ENCODE measurements at regions not wholly inside any gene's neighbourhood (a gene's known extent, or its start where the extent isn't known, plus 50 kb on each side); places are given as distances from the start of the nearest gene placed in this dataset.

GRCh38 chr7:153398370-153398769 lies 638.8 kb downstream of the ACTR3B start:
- Histone ChIP-seq H3K4me3 (no peak overlapping the region), H3K27ac (no peak overlapping the region), H3K4me1 (no peaks in the 10 kb centered on the region), H3K9me3 (peaks cover 0 to 3% (median 0%) of the 10 kb centered on the region in 4 donors), H3K36me3 (no peaks in the 10 kb centered on the region), H3K27me3 (no peaks in the 10 kb centered on the region)
- TF ChIP-seq CTCF (IDR thresholded peaks at IDR 0.05) (no peak), POLR2A (IDR thresholded peaks at IDR 0.05) (no peak)
- no peak for DNase-seq

GRCh38 chr7:153398789-153399553 lies 639.4 kb downstream of the ACTR3B start:
- Histone ChIP-seq H3K36me3 (no peaks in the 10 kb centered on the region), H3K4me3 (no peak overlapping the region), H3K9me3 (peaks cover 0 to 3% (median 0%) of the 10 kb centered on the region in 4 donors), H3K27me3 (no peaks in the 10 kb centered on the region), H3K27ac (no peak overlapping the region), H3K4me1 (no peaks in the 10 kb centered on the region)
- TF ChIP-seq CTCF (IDR thresholded peaks at IDR 0.05) = no peak
- TF ChIP-seq POLR2A (IDR thresholded peaks at IDR 0.05) = no peak
- DNase-seq = no peak

GRCh38 chr7:153399554-153399940 lies 640.0 kb downstream of the ACTR3B start:
- no peak for DNase-seq
- H3K4me3 ChIP-seq = no peak overlapping the region
- H3K36me3 ChIP-seq = no peaks in the 10 kb centered on the region
- TF ChIP-seq POLR2A (IDR thresholded peaks at IDR 0.05) (no peak), CTCF (IDR thresholded peaks at IDR 0.05) (no peak)
- H3K4me1 ChIP-seq = no peaks in the 10 kb centered on the region
- H3K27ac ChIP-seq = no peak overlapping the region
- no peaks in the 10 kb centered on the region for H3K27me3 ChIP-seq
- peaks cover 0 to 3% (median 0%) of the 10 kb centered on the region in 4 donors for H3K9me3 ChIP-seq

- no peaks in the 10 kb centered on the region for H3K36me3 ChIP-seq
- no peaks in the 10 kb centered on the region for H3K4me1 ChIP-seq
- H3K27me3 ChIP-seq = no peaks in the 10 kb centered on the region
- peaks cover 0 to 3% (median 0%) of the 10 kb centered on the region in 4 donors for H3K9me3 ChIP-seq
- no peak for DNase-seq
- no peak overlapping the region for H3K27ac ChIP-seq
- no peak overlapping the region for H3K4me3 ChIP-seq
- no peak for TF ChIP-seq POLR2A (IDR thresholded peaks at IDR 0.05)
- no peak for TF ChIP-seq CTCF (IDR thresholded peaks at IDR 0.05)
Observed at GRCh38 chr7:153400735-153401593, 641.4 kb downstream of the ACTR3B start.

GRCh38 chr7:153401795-153402720 lies 642.5 kb downstream of the ACTR3B start:
- DNase-seq = no peak
- no peak for TF ChIP-seq CTCF (IDR thresholded peaks at IDR 0.05)
- TF ChIP-seq POLR2A (IDR thresholded peaks at IDR 0.05) = no peak
- Histone ChIP-seq H3K4me3 (no peak overlapping the region), H3K36me3 (no peaks in the 10 kb centered on the region), H3K27ac (no peak overlapping the region), H3K27me3 (no peaks in the 10 kb centered on the region), H3K9me3 (peaks cover 0 to 3% (median 0%) of the 10 kb centered on the region in 4 donors), H3K4me1 (no peaks in the 10 kb centered on the region)

All from Peyer's patch (tissue), 4 donors.